ENCODE measurements at regions not wholly inside any gene's neighbourhood (a gene's known extent, or its start where the extent isn't known, plus 50 kb on each side); places are given as distances from the start of the nearest gene placed in this dataset.

GRCh38 chr3:106913111-106913698 lies 464.0 kb upstream of the CCDC54 start:
- no peak overlapping the region for H3K27ac ChIP-seq

GRCh38 chr3:106913966-106914365 lies 463.3 kb upstream of the CCDC54 start:
- no peak overlapping the region for H3K27ac ChIP-seq
- no peaks in the 10 kb centered on the region for H3K27me3 ChIP-seq (ENCODE audit: insufficient read depth, low read depth, severe bottlenecking)
- no peak for DNase-seq

More at GRCh38 chr3:106913111-106913698, 464.0 kb upstream of the CCDC54 start:
- no peaks in the 10 kb centered on the region for H3K27me3 ChIP-seq (ENCODE audit: insufficient read depth, low read depth, severe bottlenecking)
- no peaks in the 10 kb centered on the region for H3K36me3 ChIP-seq
- no peak for TF ChIP-seq CTCF (IDR thresholded peaks at IDR 0.05; ENCODE audit: low read depth, low read length)
- no peak for DNase-seq
- no peak overlapping the region for H3K4me3 ChIP-seq (ENCODE audit: low read depth, low read length)
- no peaks in the 10 kb centered on the region for H3K9me3 ChIP-seq (ENCODE audit: severe bottlenecking)

GRCh38 chr3:106920609-106921008 lies 456.6 kb upstream of the CCDC54 start:
- Histone ChIP-seq H3K36me3 (no peaks in the 10 kb centered on the region), H3K27ac (no peak overlapping the region), H3K9me3 (ENCODE audit: severe bottlenecking) (no peaks in the 10 kb centered on the region), H3K27me3 (ENCODE audit: insufficient read depth, low read depth, severe bottlenecking) (no peaks in the 10 kb centered on the region), H3K4me3 (ENCODE audit: low read depth, low read length) (no peak overlapping the region)
- DNase-seq, result no peak
- TF ChIP-seq CTCF (IDR thresholded peaks at IDR 0.05; ENCODE audit: low read depth, low read length), result no peak

More at GRCh38 chr3:106913966-106914365, 463.3 kb upstream of the CCDC54 start:
- H3K9me3 ChIP-seq (ENCODE audit: severe bottlenecking), result no peaks in the 10 kb centered on the region
- no peak for TF ChIP-seq CTCF (IDR thresholded peaks at IDR 0.05; ENCODE audit: low read depth, low read length)
- no peaks in the 10 kb centered on the region for H3K36me3 ChIP-seq
- no peak overlapping the region for H3K4me3 ChIP-seq (ENCODE audit: low read depth, low read length)

- H3K4me3 ChIP-seq (ENCODE audit: low read depth, low read length), result no peak overlapping the region
- DNase-seq, result no peak
- TF ChIP-seq CTCF (IDR thresholded peaks at IDR 0.05; ENCODE audit: low read depth, low read length), result no peak
- no peaks in the 10 kb centered on the region for H3K27me3 ChIP-seq (ENCODE audit: insufficient read depth, low read depth, severe bottlenecking)
- no peaks in the 10 kb centered on the region for H3K9me3 ChIP-seq (ENCODE audit: severe bottlenecking)
- no peak overlapping the region for H3K27ac ChIP-seq
- H3K36me3 ChIP-seq, result no peaks in the 10 kb centered on the region
These were observed 448.2 kb upstream of the CCDC54 start for GRCh38 chr3:106929081-106929480.

- H3K9me3 ChIP-seq (ENCODE audit: severe bottlenecking), result no peaks in the 10 kb centered on the region
- DNase-seq, result no peak
- H3K27me3 ChIP-seq (ENCODE audit: insufficient read depth, low read depth, severe bottlenecking), result no peaks in the 10 kb centered on the region
- no peak overlapping the region for H3K4me3 ChIP-seq (ENCODE audit: low read depth, low read length)
- no peaks in the 10 kb centered on the region for H3K36me3 ChIP-seq
- TF ChIP-seq CTCF (IDR thresholded peaks at IDR 0.05; ENCODE audit: low read depth, low read length), result no peak
- H3K27ac ChIP-seq, result no peak overlapping the region
These were observed 447.2 kb upstream of the CCDC54 start for GRCh38 chr3:106930086-106930485.

GRCh38 chr3:106931904-106932303 lies 445.3 kb upstream of the CCDC54 start:
- TF ChIP-seq CTCF (IDR thresholded peaks at IDR 0.05; ENCODE audit: low read depth, low read length), result no peak
- Histone ChIP-seq H3K36me3 (no peaks in the 10 kb centered on the region), H3K9me3 (ENCODE audit: severe bottlenecking) (no peaks in the 10 kb centered on the region), H3K27ac (no peak overlapping the region), H3K4me3 (ENCODE audit: low read depth, low read length) (no peak overlapping the region), H3K27me3 (ENCODE audit: insufficient read depth, low read depth, severe bottlenecking) (no peaks in the 10 kb centered on the region)
- DNase-seq, result no peak
